Muscle of leg (tissue), 3 donors: ENCODE measurements at regions not wholly inside any gene's neighbourhood (a gene's known extent, or its start where the extent isn't known, plus 50 kb on each side); places are given as distances from the start of the nearest gene placed in this dataset.

Source experiments
- DNase-seq: peaks from one replicate; pipeline ENCODE4 v3.0.0; 2013
- H3K27ac ChIP-seq: one replicate; pipeline ENCODE4 v1.5.1; 2013; ENCODE audit warnings: mild to moderate bottlenecking, low read length, control low read depth
- H3K27me3 ChIP-seq: one replicate; pipeline ENCODE4 v1.6.1; 2013; ENCODE audit warnings: low read length; ENCODE audit not compliant: control insufficient read depth, insufficient read depth
- H3K36me3 ChIP-seq: one replicate; pipeline ENCODE4 v1.6.1; 2013; ENCODE audit warnings: low read length; ENCODE audit not compliant: control insufficient read depth, insufficient read depth
- H3K4me1 ChIP-seq: one replicate; pipeline ENCODE4 v1.6.1; 2013; ENCODE audit warnings: low read length; ENCODE audit not compliant: control insufficient read depth, insufficient read depth
- H3K4me3 ChIP-seq: one replicate; pipeline ENCODE4 v1.5.1; 2013; ENCODE audit warnings: low read length, control low read depth
- H3K9me3 ChIP-seq: replicated peaks from 2 replicates; pipeline ENCODE4 v1.6.1; 2013; ENCODE audit warnings: low read depth, low read length; ENCODE audit not compliant: control insufficient read depth
- WGBS: methylation state at CpG from one replicate; pipeline ENCODE4 v1.1.5; 2013; ENCODE audit warnings: missing lambda C conversion rate; ENCODE audit not compliant: insufficient coverage; 5-methylcytosine and 5-hydroxymethylcytosine counted together

- Histone ChIP-seq H3K27ac (no peak overlapping the region), H3K36me3 (no peaks in the 10 kb centered on the region), H3K4me1 (no peaks in the 10 kb centered on the region), H3K27me3 (no peaks in the 10 kb centered on the region), H3K9me3 (no peaks in the 10 kb centered on the region), H3K4me3 (no peak overlapping the region)
- WGBS, result no CpG with 5 or more reads among the region's 2 CpGs
- DNase-seq, result no peak
Observed at GRCh38 chr4:27524224-27524623, 663.6 kb downstream of the STIM2 start.

GRCh38 chr4:27534488-27534887 is 673.8 kb downstream of the STIM2 start:
- Histone ChIP-seq H3K36me3 (no peaks in the 10 kb centered on the region), H3K27me3 (no peaks in the 10 kb centered on the region), H3K27ac (no peak overlapping the region), H3K4me1 (no peaks in the 10 kb centered on the region), H3K4me3 (no peak overlapping the region), H3K9me3 (no peaks in the 10 kb centered on the region)
- DNase-seq, result no peak
- WGBS, result 0% methylated on average over 1 of the region's 1 CpG

- no peak for DNase-seq
- no peak overlapping the region for H3K27ac ChIP-seq
- H3K36me3 ChIP-seq, result no peaks in the 10 kb centered on the region
- H3K9me3 ChIP-seq, result no peaks in the 10 kb centered on the region
- 83% methylated on average over 4 of the region's 11 CpGs for WGBS
- H3K4me1 ChIP-seq, result no peaks in the 10 kb centered on the region
- no peaks in the 10 kb centered on the region for H3K27me3 ChIP-seq
- H3K4me3 ChIP-seq, result no peak overlapping the region
Observed at GRCh38 chr4:27568236-27568951, 707.8 kb downstream of the STIM2 start.

GRCh38 chr4:27568952-27569319 is 708.3 kb downstream of the STIM2 start:
- no peak for DNase-seq
- H3K36me3 ChIP-seq, result no peaks in the 10 kb centered on the region
- H3K4me3 ChIP-seq, result no peak overlapping the region
- H3K4me1 ChIP-seq, result no peaks in the 10 kb centered on the region
- no peak overlapping the region for H3K27ac ChIP-seq
- no peaks in the 10 kb centered on the region for H3K27me3 ChIP-seq
- no CpG with 5 or more reads among the region's 2 CpGs for WGBS
- no peaks in the 10 kb centered on the region for H3K9me3 ChIP-seq

GRCh38 chr4:27574743-27575142 is 714.1 kb downstream of the STIM2 start:
- no peak overlapping the region for H3K27ac ChIP-seq
- WGBS, result no CpG with 5 or more reads among the region's 5 CpGs

GRCh38 chr4:27577951-27578350 is 717.3 kb downstream of the STIM2 start:
- Histone ChIP-seq H3K27ac (no peak overlapping the region), H3K4me3 (no peak overlapping the region), H3K36me3 (no peaks in the 10 kb centered on the region), H3K9me3 (no peaks in the 10 kb centered on the region), H3K4me1 (no peaks in the 10 kb centered on the region), H3K27me3 (no peaks in the 10 kb centered on the region)
- no CpG with 5 or more reads among the region's 2 CpGs for WGBS
- no peak for DNase-seq

More at GRCh38 chr4:27574743-27575142, 714.1 kb downstream of the STIM2 start:
- Histone ChIP-seq H3K36me3 (no peaks in the 10 kb centered on the region), H3K4me3 (no peak overlapping the region), H3K9me3 (no peaks in the 10 kb centered on the region), H3K27me3 (no peaks in the 10 kb centered on the region), H3K4me1 (no peaks in the 10 kb centered on the region)
- DNase-seq, result no peak

GRCh38 chr4:27592738-27593137 is 732.1 kb downstream of the STIM2 start:
- no peaks in the 10 kb centered on the region for H3K4me1 ChIP-seq
- H3K9me3 ChIP-seq, result no peaks in the 10 kb centered on the region
- DNase-seq, result no peak
- H3K4me3 ChIP-seq, result no peak overlapping the region
- no peaks in the 10 kb centered on the region for H3K36me3 ChIP-seq
- no peaks in the 10 kb centered on the region for H3K27me3 ChIP-seq
- no peak overlapping the region for H3K27ac ChIP-seq
- no CpG with 5 or more reads among the region's 6 CpGs for WGBS

DNA sequence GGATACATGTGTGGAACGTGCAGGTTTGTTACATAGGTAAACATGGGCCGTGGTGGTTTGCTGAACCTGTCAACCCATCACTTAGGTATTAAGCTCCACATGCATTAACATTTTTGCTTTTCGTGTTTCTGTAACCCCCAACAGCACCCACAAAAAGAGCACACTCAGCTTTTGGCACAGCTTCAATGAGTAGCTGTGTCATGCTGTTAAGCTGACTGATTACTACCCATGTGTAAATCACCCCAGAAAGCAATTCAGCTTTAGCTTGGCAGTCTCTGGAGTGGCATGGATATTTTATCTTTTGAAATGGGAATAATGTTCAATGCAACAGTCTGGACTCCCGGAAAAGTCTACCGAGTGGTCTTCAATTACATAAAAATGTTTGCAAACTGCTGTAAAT is 734.3 kb downstream of the STIM2 start:
- Histone ChIP-seq H3K27ac (no peak overlapping the region), H3K4me1 (no peaks in the 10 kb centered on the region), H3K27me3 (no peaks in the 10 kb centered on the region), H3K4me3 (no peak overlapping the region), H3K36me3 (no peaks in the 10 kb centered on the region), H3K9me3 (no peaks in the 10 kb centered on the region)
- WGBS, result 100% methylated on average over 1 of the region's 5 CpGs
- DNase-seq, result no peak

DNA sequence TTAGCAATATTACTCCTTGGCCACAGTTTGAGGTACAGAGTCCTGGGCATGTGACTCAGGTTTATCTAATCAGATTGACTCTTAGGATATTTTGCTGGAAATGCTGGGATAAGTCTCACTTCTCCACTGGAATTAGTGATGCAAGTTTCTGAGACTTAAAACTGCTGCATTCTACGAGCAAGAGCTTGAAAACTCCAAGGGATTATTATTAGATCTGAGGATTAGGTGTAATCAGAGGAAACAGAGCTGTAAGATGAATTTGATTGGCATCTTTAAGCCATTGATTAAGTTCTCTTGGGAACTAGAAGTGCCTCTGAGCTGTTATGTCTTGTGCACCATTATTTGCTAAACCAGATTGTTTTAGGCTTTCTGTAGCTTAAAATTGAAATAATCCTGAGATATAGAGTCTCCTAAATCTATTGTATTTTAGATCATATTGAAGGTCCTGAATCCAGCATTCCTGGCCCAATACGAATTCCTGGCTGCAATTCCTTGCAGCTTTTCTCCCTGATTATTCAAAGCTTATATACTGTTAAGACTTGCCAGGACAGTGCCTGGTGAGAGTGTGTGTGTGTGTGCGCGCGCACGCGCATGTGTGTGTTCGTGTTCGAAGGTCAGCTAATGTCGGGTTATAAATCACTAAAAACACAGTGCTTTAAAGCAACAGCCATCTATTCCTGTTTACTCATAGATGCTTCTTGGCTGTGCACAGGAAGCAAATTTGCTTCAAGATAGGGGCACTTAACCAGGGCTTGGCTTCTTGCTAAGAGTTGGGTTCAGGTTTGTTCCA is 735.1 kb downstream of the STIM2 start:
- Histone ChIP-seq H3K9me3 (no peaks in the 10 kb centered on the region), H3K36me3 (no peaks in the 10 kb centered on the region), H3K4me3 (no peak overlapping the region), H3K4me1 (no peaks in the 10 kb centered on the region), H3K27ac (no peak overlapping the region), H3K27me3 (no peaks in the 10 kb centered on the region)
- DNase-seq, result no peak
- 22% methylated on average over 1 of the region's 10 CpGs for WGBS

- no peaks in the 10 kb centered on the region for H3K36me3 ChIP-seq
- no peaks in the 10 kb centered on the region for H3K4me1 ChIP-seq
- no peak for DNase-seq
- no peak overlapping the region for H3K27ac ChIP-seq
- H3K9me3 ChIP-seq, result no peaks in the 10 kb centered on the region
- H3K4me3 ChIP-seq, result no peak overlapping the region
- H3K27me3 ChIP-seq, result no peaks in the 10 kb centered on the region
Observed at GRCh38 chr4:27602172-27602571, 741.5 kb downstream of the STIM2 start.
